SK-N-SH treated with all-trans-retinoic acid at 6 μM for 48 hours (cell line): ENCODE measurements at regions not wholly inside any gene's neighbourhood (a gene's known extent, or its start where the extent isn't known, plus 50 kb on each side); places are given as distances from the start of the nearest gene placed in this dataset.

ENCODE experiments used
- ATAC-seq: fragments of 200-7000 bp; cut with Tn5 transposase; 3 replicates; pipeline ENCODE4 v1.9.1; 2020; ENCODE audit warnings: mild to moderate bottlenecking, moderate library complexity
- ARNTL ChIP-seq: fragments of 450-650 bp; formaldehyde crosslinking; IDR thresholded peaks from 2 replicates; pipeline ENCODE4 v1.5.0; 2020; ENCODE audit warnings: low read depth, mild to moderate bottlenecking, moderate library complexity, borderline replicate concordance
- CSDC2 ChIP-seq: fragments of 250-450 bp; sonication (Bioruptor Pico); IDR thresholded peaks from 2 replicates; pipeline ENCODE4 v1.5.0; 2020; ENCODE audit warnings: mild to moderate bottlenecking, moderate library complexity
- GLIS3 ChIP-seq: fragments of 250-450 bp; sonication (Bioruptor Pico); IDR thresholded peaks from 2 replicates; pipeline ENCODE4 v1.5.0; 2020; ENCODE audit warnings: mild to moderate bottlenecking, moderate library complexity
- PATZ1 ChIP-seq: fragments of 250-450 bp; sonication (Bioruptor Pico); IDR thresholded peaks from 2 replicates; pipeline ENCODE4 v1.8.0; 2020; ENCODE audit warnings: mild to moderate bottlenecking, moderate library complexity, borderline replicate concordance
- PPARA ChIP-seq: fragments of 250-450 bp; sonication (Bioruptor Pico); IDR thresholded peaks from 2 replicates; pipeline ENCODE4 v1.5.0; 2020; ENCODE audit warnings: mild to moderate bottlenecking, borderline replicate concordance
- RARB ChIP-seq: fragments of 250-450 bp; sonication (Bioruptor Pico); IDR thresholded peaks from 2 replicates; pipeline ENCODE4 v1.8.0; 2021; ENCODE audit warnings: mild to moderate bottlenecking, moderate library complexity
- SNAI2 ChIP-seq: fragments of 250-450 bp; sonication (Bioruptor Pico); IDR thresholded peaks from 2 replicates; pipeline ENCODE4 v1.5.0; 2020; ENCODE audit warnings: mild to moderate bottlenecking, moderate library complexity
- TCF4 ChIP-seq: fragments of 250-450 bp; sonication (Bioruptor Pico); IDR thresholded peaks from 2 replicates; pipeline ENCODE4 v1.8.0; 2021; ENCODE audit warnings: mild to moderate bottlenecking, moderate library complexity, borderline replicate concordance
- TOX ChIP-seq: fragments of 250-450 bp; sonication (Bioruptor Pico); IDR thresholded peaks from 2 replicates; pipeline ENCODE4 v1.8.0; 2021; ENCODE audit warnings: mild to moderate bottlenecking, moderate library complexity, borderline replicate concordance
- ZC3H10 ChIP-seq: fragments of 250-450 bp; sonication (Bioruptor Pico); IDR thresholded peaks from 2 replicates; pipeline ENCODE4 v1.5.1; 2021; ENCODE audit warnings: mild to moderate bottlenecking, moderate library complexity
- ZFP3 ChIP-seq: fragments of 250-450 bp; sonication (Bioruptor Pico); IDR thresholded peaks from 2 replicates; pipeline ENCODE4 v1.5.0; 2020; ENCODE audit warnings: mild to moderate bottlenecking, moderate library complexity
- ZFP30 ChIP-seq: fragments of 450-650 bp; formaldehyde crosslinking; IDR thresholded peaks from 2 replicates; pipeline ENCODE4 v1.5.0; 2022; ENCODE audit warnings: mild to moderate bottlenecking, moderate library complexity
- ZNF565 ChIP-seq: fragments of 450-650 bp; formaldehyde crosslinking; conservative IDR thresholded peaks from 2 replicates; pipeline ENCODE4 v1.5.0; 2020; ENCODE audit warnings: low read depth, mild to moderate bottlenecking, moderate library complexity
- ZNF70 ChIP-seq: fragments of 450-650 bp; formaldehyde crosslinking; IDR thresholded peaks from 2 replicates; pipeline ENCODE4 v1.5.0; 2020; ENCODE audit warnings: mild to moderate bottlenecking, moderate library complexity
- ZNF8 ChIP-seq: fragments of 450-650 bp; formaldehyde crosslinking; IDR thresholded peaks from 2 replicates; pipeline ENCODE4 v1.5.0; 2020; ENCODE audit warnings: mild to moderate bottlenecking, moderate library complexity
- TF ChIP-seq, protein P1 (sequence below): fragments of 250-450 bp; sonication (Bioruptor Pico); IDR thresholded peaks from 2 replicates; pipeline ENCODE4 v1.8.0; 2021; ENCODE audit warnings: low read depth, mild to moderate bottlenecking, moderate library complexity, borderline replicate concordance
- TF ChIP-seq, protein P2 (sequence below): fragments of 250-450 bp; sonication (Bioruptor Pico); IDR thresholded peaks from 2 replicates; pipeline ENCODE4 v1.5.1; 2020; ENCODE audit warnings: low read depth, mild to moderate bottlenecking, moderate library complexity
- TF ChIP-seq, protein P3 (sequence below): fragments of 250-450 bp; sonication (Bioruptor Pico); IDR thresholded peaks from 2 replicates; pipeline ENCODE4 v1.5.1; 2021; ENCODE audit warnings: mild to moderate bottlenecking, moderate library complexity
- TF ChIP-seq, protein P4 (sequence below): fragments of 250-450 bp; sonication (Bioruptor Pico); IDR thresholded peaks from 2 replicates; pipeline ENCODE4 v1.5.0; 2020; ENCODE audit warnings: mild to moderate bottlenecking, moderate library complexity

GRCh38 chr21:29429218-29429617 is 130.5 kb downstream of the BACH1 start:
- TF ChIP-seq, protein P1, sequence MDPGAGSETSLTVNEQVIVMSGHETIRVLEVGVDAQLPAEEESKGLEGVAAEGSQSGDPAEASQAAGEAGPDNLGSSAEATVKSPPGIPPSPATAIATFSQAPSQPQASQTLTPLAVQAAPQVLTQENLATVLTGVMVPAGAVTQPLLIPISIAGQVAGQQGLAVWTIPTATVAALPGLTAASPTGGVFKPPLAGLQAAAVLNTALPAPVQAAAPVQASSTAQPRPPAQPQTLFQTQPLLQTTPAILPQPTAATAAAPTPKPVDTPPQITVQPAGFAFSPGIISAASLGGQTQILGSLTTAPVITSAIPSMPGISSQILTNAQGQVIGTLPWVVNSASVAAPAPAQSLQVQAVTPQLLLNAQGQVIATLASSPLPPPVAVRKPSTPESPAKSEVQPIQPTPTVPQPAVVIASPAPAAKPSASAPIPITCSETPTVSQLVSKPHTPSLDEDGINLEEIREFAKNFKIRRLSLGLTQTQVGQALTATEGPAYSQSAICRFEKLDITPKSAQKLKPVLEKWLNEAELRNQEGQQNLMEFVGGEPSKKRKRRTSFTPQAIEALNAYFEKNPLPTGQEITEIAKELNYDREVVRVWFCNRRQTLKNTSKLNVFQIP (CRISPR knock-in tag), result no peak
- TF ChIP-seq PPARA, result no peak
- TF ChIP-seq, protein P2, sequence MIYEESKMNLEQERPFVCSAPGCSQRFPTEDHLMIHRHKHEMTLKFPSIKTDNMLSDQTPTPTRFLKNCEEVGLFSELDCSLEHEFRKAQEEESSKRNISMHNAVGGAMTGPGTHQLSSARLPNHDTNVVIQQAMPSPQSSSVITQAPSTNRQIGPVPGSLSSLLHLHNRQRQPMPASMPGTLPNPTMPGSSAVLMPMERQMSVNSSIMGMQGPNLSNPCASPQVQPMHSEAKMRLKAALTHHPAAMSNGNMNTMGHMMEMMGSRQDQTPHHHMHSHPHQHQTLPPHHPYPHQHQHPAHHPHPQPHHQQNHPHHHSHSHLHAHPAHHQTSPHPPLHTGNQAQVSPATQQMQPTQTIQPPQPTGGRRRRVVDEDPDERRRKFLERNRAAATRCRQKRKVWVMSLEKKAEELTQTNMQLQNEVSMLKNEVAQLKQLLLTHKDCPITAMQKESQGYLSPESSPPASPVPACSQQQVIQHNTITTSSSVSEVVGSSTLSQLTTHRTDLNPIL (CRISPR knock-in tag), result no peak
- no peak for TF ChIP-seq ARNTL
- TF ChIP-seq RARB (CRISPR knock-in tag), result no peak
- no peak for TF ChIP-seq ZNF565
- no peak for TF ChIP-seq CSDC2 (CRISPR knock-in tag)
- TF ChIP-seq TCF4 (CRISPR knock-in tag), result no peak
- no peak for TF ChIP-seq GLIS3 (CRISPR knock-in tag)
- TF ChIP-seq, protein P3, sequence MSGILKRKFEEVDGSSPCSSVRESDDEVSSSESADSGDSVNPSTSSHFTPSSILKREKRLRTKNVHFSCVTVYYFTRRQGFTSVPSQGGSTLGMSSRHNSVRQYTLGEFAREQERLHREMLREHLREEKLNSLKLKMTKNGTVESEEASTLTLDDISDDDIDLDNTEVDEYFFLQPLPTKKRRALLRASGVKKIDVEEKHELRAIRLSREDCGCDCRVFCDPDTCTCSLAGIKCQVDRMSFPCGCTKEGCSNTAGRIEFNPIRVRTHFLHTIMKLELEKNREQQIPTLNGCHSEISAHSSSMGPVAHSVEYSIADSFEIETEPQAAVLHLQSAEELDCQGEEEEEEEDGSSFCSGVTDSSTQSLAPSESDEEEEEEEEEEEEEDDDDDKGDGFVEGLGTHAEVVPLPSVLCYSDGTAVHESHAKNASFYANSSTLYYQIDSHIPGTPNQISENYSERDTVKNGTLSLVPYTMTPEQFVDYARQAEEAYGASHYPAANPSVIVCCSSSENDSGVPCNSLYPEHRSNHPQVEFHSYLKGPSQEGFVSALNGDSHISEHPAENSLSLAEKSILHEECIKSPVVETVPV (CRISPR knock-in tag), result no peak
- TF ChIP-seq, all 23 proteins: peak for 0
- ATAC-seq, result no peak

DNA sequence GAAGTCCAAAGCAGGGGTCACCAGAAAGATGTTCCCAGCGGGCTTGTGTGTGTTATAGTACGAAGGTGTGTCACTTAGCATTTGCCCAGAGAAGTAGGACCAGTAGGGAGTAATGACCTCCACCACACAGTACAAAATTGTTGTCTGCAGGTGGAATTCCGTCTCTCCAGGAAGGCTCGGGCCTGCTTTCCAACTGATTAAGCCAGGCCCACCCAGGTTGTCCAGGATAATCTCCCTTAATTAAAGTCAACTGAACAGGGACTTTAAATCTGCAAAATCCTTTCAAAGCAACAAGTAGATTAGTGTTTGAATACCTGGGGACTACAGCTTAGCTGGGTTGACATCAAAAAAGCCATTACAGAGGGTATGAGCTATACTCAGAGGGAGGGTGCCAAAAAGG is 131.3 kb downstream of the BACH1 start:
- ATAC-seq, result no peak
- TF ChIP-seq PATZ1 (CRISPR knock-in tag) (no peak), RARB (CRISPR knock-in tag) (no peak), ZNF70 (CRISPR knock-in tag) (no peak), ZFP3 (CRISPR knock-in tag) (no peak), PPARA (no peak), ARNTL (no peak), ZNF565 (no peak), ZC3H10 (CRISPR knock-in tag) (no peak), ZFP30 (CRISPR knock-in tag) (no peak), ZNF8 (CRISPR knock-in tag) (no peak), TOX (no peak), TCF4 (CRISPR knock-in tag) (no peak), SNAI2 (no peak)
- TF ChIP-seq, protein P4, sequence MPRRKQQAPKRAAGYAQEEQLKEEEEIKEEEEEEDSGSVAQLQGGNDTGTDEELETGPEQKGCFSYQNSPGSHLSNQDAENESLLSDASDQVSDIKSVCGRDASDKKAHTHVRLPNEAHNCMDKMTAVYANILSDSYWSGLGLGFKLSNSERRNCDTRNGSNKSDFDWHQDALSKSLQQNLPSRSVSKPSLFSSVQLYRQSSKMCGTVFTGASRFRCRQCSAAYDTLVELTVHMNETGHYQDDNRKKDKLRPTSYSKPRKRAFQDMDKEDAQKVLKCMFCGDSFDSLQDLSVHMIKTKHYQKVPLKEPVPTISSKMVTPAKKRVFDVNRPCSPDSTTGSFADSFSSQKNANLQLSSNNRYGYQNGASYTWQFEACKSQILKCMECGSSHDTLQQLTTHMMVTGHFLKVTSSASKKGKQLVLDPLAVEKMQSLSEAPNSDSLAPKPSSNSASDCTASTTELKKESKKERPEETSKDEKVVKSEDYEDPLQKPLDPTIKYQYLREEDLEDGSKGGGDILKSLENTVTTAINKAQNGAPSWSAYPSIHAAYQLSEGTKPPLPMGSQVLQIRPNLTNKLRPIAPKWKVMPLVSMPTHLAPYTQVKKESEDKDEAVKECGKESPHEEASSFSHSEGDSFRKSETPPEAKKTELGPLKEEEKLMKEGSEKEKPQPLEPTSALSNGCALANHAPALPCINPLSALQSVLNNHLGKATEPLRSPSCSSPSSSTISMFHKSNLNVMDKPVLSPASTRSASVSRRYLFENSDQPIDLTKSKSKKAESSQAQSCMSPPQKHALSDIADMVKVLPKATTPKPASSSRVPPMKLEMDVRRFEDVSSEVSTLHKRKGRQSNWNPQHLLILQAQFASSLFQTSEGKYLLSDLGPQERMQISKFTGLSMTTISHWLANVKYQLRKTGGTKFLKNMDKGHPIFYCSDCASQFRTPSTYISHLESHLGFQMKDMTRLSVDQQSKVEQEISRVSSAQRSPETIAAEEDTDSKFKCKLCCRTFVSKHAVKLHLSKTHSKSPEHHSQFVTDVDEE (CRISPR knock-in tag), result no peak
- TF ChIP-seq, protein P3 (CRISPR knock-in tag), result no peak
- TF ChIP-seq, protein P2 (CRISPR knock-in tag), result no peak
